DMS53 (cell line): ENCODE measurements at regions not wholly inside any gene's neighbourhood (a gene's known extent, or its start where the extent isn't known, plus 50 kb on each side); places are given as distances from the start of the nearest gene placed in this dataset.
A peak's percentile ranks its signal among the peaks of the same experiment; 100 is the strongest.

Experiments used
- DNase-seq: peaks from one replicate; lab custom pipeline; 2025; lab: John Stamatoyannopoulos, UW

- DNase-seq = no peak
Observed at GRCh38 chr1:234698686-234699085, 88.7 kb upstream of the IRF2BP2 start.

- no peak for DNase-seq
Observed at GRCh38 chr1:234697741-234698140, 87.8 kb upstream of the IRF2BP2 start.

GRCh38 chr1:234697015-234697414 is 87.0 kb upstream of the IRF2BP2 start:
- DNase-seq = no peak

GRCh38 chr1:234696148-234696576 is 86.2 kb upstream of the IRF2BP2 start:
- DNase-seq = no peak

GRCh38 chr1:234694661-234695060 is 84.7 kb upstream of the IRF2BP2 start:
- no peak for DNase-seq

GRCh38 chr1:234692966-234693580 is 83.1 kb upstream of the IRF2BP2 start:
- no peak for DNase-seq

- DNase-seq = peak; percentile 26
Observed at GRCh38 chr1:234691567-234691966, 81.6 kb upstream of the IRF2BP2 start.

- no peak for DNase-seq
Observed at GRCh38 chr1:234690872-234691271, 80.9 kb upstream of the IRF2BP2 start.

- DNase-seq = no peak
Observed at GRCh38 chr1:234689236-234689635, 79.3 kb upstream of the IRF2BP2 start.

- no peak for DNase-seq
Observed at GRCh38 chr1:234687011-234687410, 77.0 kb upstream of the IRF2BP2 start.

GRCh38 chr1:234686035-234686434 is 76.1 kb upstream of the IRF2BP2 start:
- DNase-seq = peak; percentile 32

GRCh38 chr1:234684856-234685255 is 74.9 kb upstream of the IRF2BP2 start:
- no peak for DNase-seq

- DNase-seq = peak; percentile 71
Observed at GRCh38 chr1:234683861-234684632, 74.1 kb upstream of the IRF2BP2 start.

- DNase-seq = no peak
Observed at GRCh38 chr1:234683127-234683860, 73.3 kb upstream of the IRF2BP2 start.

- DNase-seq = no peak
Observed at GRCh38 chr1:234681990-234682389, 72.0 kb upstream of the IRF2BP2 start.

GRCh38 chr1:234681065-234681464 is 71.1 kb upstream of the IRF2BP2 start:
- no peak for DNase-seq

- no peak for DNase-seq
Observed at GRCh38 chr1:234680331-234680904, 70.4 kb upstream of the IRF2BP2 start.

- DNase-seq = peak; percentile 89
Observed at GRCh38 chr1:234676103-234676594, 66.2 kb upstream of the IRF2BP2 start.

- DNase-seq = peak; percentile 56
Observed at GRCh38 chr1:234675572-234675971, 65.6 kb upstream of the IRF2BP2 start.

GRCh38 chr1:234675006-234675405 is 65.0 kb upstream of the IRF2BP2 start:
- DNase-seq = no peak

- DNase-seq = no peak
Observed at GRCh38 chr1:234674218-234674815, 64.3 kb upstream of the IRF2BP2 start.
